ENCODE measurements at regions not wholly inside any gene's neighbourhood (a gene's known extent, or its start where the extent isn't known, plus 50 kb on each side); places are given as distances from the start of the nearest gene placed in this dataset.
"Not testable (repeated sequence)": the region's sequence is repeated elsewhere in the genome, so short reads cannot be mapped to it uniquely, and the experiment has no call there.

DNA sequence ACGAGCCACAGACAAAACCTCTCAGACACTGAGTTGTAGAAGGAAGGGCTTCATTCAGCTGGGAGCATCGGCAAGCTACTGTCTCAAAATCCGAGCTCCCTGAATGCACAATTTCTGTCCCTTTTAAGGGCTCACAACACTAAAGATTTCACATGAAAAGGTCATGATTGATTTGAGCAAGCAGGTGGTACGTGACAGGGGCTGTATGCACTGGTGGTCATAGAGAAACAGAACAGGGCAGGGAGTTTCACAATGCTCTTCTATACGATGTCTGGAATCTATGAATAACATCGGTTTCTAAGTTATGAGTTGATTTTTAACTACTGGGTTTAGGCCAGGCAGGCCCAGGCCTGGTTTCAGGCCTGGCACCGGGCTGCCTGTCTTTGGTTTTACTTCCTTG is 124.3 kb upstream of the CCNG1 start:
- ATAC-seq; H3K4me3 ChIP-seq; H3K27ac ChIP-seq; POLR2A ChIA-PET; DNase-seq (ENCODE audit: low read depth in 1 of 2, low spot score in 1 of 2); H3K4me1 ChIP-seq; H3K9me3 ChIP-seq; H3K4me2 ChIP-seq; FAIRE-seq: not testable (repeated sequence)
- CTCF ChIA-PET = interaction anchor here (1.2 kb wide), 1 partner anchor 35 kb away, joined by 4 read pairs; no protein-coding TSS in a partner anchor
- 35% methylated on average over 7 of the region's 7 CpGs for whole genome bisulfite sequencing (ENCODE audit: missing lambda C conversion rate)

DNA sequence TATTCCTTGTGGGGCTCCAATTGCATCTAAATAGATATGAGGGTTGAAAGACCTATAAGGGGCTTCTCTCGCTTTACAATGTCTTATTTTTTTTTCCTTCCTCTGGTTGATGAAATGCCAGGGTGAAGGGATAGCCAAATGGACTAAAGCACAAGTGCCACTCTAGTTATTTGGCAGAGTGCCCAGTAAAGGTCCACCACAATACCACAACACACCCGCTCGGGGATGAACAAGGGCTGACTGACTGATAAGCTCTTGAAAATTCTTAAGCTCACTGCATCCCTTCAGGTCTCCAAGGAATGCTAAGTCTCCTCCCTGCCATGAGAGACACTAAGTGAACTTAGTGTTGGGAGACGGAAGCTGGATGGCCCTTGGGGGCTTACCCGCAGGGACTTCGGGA is 121.0 kb upstream of the CCNG1 start:
- POLR2A ChIA-PET; H3K4me2 ChIP-seq; DNase-seq (ENCODE audit: low read depth in 1 of 2, low spot score in 1 of 2); H3K4me3 ChIP-seq; H3K27ac ChIP-seq; H3K4me1 ChIP-seq; FAIRE-seq; ATAC-seq; H3K9me3 ChIP-seq: not testable (repeated sequence)
- 68% methylated on average over 6 of the region's 6 CpGs for WGBS (ENCODE audit: missing lambda C conversion rate)
- CTCF ChIA-PET = interaction anchor here (1.2 kb wide), 1 partner anchor 10 kb away, joined by 4 read pairs; no protein-coding TSS in a partner anchor

DNA sequence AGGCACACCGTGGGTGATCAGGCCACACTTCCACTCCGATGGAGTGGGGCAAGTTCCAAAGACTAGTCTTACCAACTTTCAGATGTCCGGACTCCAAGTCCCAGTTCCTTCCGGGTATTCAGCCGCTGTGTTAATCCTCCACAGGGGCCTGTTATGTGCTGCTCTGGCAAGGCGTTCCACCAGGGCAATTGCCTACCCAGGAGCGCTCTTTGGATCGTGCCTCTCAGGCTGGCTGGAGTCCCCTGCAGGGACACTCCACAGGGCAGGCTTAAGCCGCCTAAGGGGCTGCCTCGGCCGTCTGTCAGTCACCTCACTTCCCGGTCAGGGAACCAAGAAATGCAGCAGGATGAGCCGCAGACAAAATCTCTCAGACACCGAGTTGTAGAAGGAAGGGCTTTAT is 118.7 kb upstream of the CCNG1 start:
- H3K4me1 ChIP-seq = no peaks in the 10 kb centered on the region
- ATAC-seq = no peak
- no peak overlapping the region for H3K27ac ChIP-seq
- no peaks in the 10 kb centered on the region for H3K9me3 ChIP-seq
- H3K4me3 ChIP-seq = no peak overlapping the region
- no peak overlapping the region for H3K4me2 ChIP-seq
- no peak for DNase-seq (ENCODE audit: low read depth in 1 of 2, low spot score in 1 of 2)
- WGBS (ENCODE audit: missing lambda C conversion rate) = 78% methylated on average over 14 of the region's 14 CpGs
- TF ChIP-seq SMC3 (IDR thresholded peaks at IDR 0.05) (no peak), KDM1A (IDR thresholded peaks at IDR 0.05; ENCODE audit: low read depth) (no peak), NR3C1 (IDR thresholded peaks at IDR 0.05) (no peak), EHMT2 (IDR thresholded peaks at IDR 0.05; ENCODE audit: low read depth) (no peak), KDM5A (IDR thresholded peaks at IDR 0.05) (no peak), POLR2AphosphoS2 (conservative IDR thresholded peaks at IDR 0.05; ENCODE audit: low read length) (no peak), FOXS1 (CRISPR knock-in tag; IDR thresholded peaks at IDR 0.05) (no peak), FOSL2 (IDR thresholded peaks at IDR 0.05) (no peak), FOSL2 (CRISPR knock-in tag; IDR thresholded peaks at IDR 0.05) (no peak)
- TF ChIP-seq, protein P1, sequence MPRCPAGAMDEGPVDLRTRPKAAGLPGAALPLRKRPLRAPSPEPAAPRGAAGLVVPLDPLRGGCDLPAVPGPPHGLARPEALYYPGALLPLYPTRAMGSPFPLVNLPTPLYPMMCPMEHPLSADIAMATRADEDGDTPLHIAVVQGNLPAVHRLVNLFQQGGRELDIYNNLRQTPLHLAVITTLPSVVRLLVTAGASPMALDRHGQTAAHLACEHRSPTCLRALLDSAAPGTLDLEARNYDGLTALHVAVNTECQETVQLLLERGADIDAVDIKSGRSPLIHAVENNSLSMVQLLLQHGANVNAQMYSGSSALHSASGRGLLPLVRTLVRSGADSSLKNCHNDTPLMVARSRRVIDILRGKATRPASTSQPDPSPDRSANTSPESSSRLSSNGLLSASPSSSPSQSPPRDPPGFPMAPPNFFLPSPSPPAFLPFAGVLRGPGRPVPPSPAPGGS (IDR thresholded peaks at IDR 0.05) = no peak
- TF ChIP-seq, protein P2, sequence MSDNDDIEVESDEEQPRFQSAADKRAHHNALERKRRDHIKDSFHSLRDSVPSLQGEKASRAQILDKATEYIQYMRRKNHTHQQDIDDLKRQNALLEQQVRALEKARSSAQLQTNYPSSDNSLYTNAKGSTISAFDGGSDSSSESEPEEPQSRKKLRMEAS (IDR thresholded peaks at IDR 0.05) = no peak
- CTCF ChIA-PET = no interaction called here
- POLR2A ChIA-PET = no interaction called here
- FAIRE-seq = no peak

DNA sequence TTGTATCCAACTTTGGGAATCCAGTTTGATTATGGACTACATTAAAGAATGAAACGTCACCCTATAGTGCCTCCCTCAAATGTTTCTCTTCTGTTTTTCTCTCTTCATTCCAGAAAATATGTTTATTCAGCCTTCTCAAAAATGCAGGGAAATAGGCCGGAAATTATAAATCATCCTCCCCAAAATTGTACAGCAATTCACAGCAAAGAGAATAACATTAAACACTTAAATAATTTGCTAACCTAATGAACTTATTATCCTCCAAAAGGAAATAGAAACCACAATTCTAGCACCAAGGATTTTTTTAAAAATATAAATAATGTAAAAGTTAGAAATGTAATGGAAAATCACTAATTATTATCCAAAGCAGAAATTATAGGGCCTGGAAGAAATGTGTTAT is 115.9 kb upstream of the CCNG1 start:
- no peak for TF ChIP-seq RNF2 (IDR thresholded peaks at IDR 0.05; ENCODE audit: borderline replicate concordance, low read depth)
- no peak for TF ChIP-seq SMC3 (IDR thresholded peaks at IDR 0.05)
- no peak for TF ChIP-seq HOXB13 (CRISPR knock-in tag; IDR thresholded peaks at IDR 0.05; ENCODE audit: low read depth)
- TF ChIP-seq, protein P3, sequence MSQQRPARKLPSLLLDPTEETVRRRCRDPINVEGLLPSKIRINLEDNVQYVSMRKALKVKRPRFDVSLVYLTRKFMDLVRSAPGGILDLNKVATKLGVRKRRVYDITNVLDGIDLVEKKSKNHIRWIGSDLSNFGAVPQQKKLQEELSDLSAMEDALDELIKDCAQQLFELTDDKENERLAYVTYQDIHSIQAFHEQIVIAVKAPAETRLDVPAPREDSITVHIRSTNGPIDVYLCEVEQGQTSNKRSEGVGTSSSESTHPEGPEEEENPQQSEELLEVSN (IDR thresholded peaks at IDR 0.05; ENCODE audit: borderline replicate concordance, low read depth) = no peak
- FAIRE-seq (no peak), DNase-seq (ENCODE audit: low read depth in 1 of 2, low spot score in 1 of 2) (no peak), ATAC-seq (no peak)
- ChIA-PET POLR2A (no interaction called here), CTCF (interaction anchor here (1.0 kb wide), 1 partner anchor 15 kb away, joined by 3 read pairs; no protein-coding TSS in a partner anchor)
- no peaks in the 10 kb centered on the region for H3K9me3 ChIP-seq
- H3K27ac ChIP-seq = no peak overlapping the region
- no peak overlapping the region for H3K4me2 ChIP-seq
- H3K4me1 ChIP-seq = no peaks in the 10 kb centered on the region
- no peak overlapping the region for H3K4me3 ChIP-seq
- 52% methylated on average over 2 of the region's 2 CpGs for WGBS (ENCODE audit: missing lambda C conversion rate)
